ENCODE measurements at regions not wholly inside any gene's neighbourhood (a gene's known extent, or its start where the extent isn't known, plus 50 kb on each side); places are given as distances from the start of the nearest gene placed in this dataset.

DNA sequence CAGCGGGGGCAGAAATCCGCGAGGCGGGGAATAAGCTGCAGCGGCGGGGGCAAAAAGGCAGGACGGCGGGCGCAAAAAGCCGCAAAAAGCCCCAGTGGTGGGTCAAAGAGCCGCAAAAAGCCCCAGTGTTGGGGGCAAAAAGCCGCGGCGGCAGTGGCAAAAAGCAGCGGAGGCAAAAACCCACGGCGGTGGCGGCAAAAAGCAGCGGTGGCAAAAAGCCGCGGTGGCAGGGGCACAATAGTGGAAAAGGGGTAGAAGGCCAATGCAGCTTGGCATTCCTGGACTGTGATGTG lies 525.3 kb downstream of the ZNF33B start:
- DNase-seq (no peak), ATAC-seq (ENCODE audit: insufficient read depth, low read depth) (no peak)
- H2AFZ ChIP-seq (ENCODE audit: low read depth, low read length) = no peak overlapping the region
- no peaks in the 10 kb centered on the region for H3K27me3 ChIP-seq (ENCODE audit: insufficient read depth, low read length, poor library complexity)
- H3K36me3 ChIP-seq (ENCODE audit: insufficient read depth, low read length) = no peaks in the 10 kb centered on the region
- no peak overlapping the region for H3K9ac ChIP-seq (ENCODE audit: low read depth, low read length)
- no peaks in the 10 kb centered on the region for H3K9me3 ChIP-seq (ENCODE audit: insufficient read depth, low read length, severe bottlenecking)
- H3K79me2 ChIP-seq (ENCODE audit: insufficient read depth, low read length) = no peaks in the 10 kb centered on the region
- TF ChIP-seq, protein P1, sequence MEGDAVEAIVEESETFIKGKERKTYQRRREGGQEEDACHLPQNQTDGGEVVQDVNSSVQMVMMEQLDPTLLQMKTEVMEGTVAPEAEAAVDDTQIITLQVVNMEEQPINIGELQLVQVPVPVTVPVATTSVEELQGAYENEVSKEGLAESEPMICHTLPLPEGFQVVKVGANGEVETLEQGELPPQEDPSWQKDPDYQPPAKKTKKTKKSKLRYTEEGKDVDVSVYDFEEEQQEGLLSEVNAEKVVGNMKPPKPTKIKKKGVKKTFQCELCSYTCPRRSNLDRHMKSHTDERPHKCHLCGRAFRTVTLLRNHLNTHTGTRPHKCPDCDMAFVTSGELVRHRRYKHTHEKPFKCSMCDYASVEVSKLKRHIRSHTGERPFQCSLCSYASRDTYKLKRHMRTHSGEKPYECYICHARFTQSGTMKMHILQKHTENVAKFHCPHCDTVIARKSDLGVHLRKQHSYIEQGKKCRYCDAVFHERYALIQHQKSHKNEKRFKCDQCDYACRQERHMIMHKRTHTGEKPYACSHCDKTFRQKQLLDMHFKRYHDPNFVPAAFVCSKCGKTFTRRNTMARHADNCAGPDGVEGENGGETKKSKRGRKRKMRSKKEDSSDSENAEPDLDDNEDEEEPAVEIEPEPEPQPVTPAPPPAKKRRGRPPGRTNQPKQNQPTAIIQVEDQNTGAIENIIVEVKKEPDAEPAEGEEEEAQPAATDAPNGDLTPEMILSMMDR (IDR thresholded peaks at IDR 0.05; ENCODE audit: borderline replicate concordance, extremely low read depth, low read length, poor library complexity, severe bottlenecking) = no peak
- no peak overlapping the region for H3K27ac ChIP-seq (ENCODE audit: low read length)
- no peaks in the 10 kb centered on the region for H4K20me1 ChIP-seq (ENCODE audit: insufficient read depth, low read length)
- H3K4me2 ChIP-seq (ENCODE audit: insufficient read depth, low read length) = no peak overlapping the region
- H3K4me3 ChIP-seq (ENCODE audit: low read depth in 1 of 2, low read length in 2 of 2) = no peak overlapping the region
- H3K4me1 ChIP-seq (ENCODE audit: insufficient read depth, low read length) = no peaks in the 10 kb centered on the region

DNA sequence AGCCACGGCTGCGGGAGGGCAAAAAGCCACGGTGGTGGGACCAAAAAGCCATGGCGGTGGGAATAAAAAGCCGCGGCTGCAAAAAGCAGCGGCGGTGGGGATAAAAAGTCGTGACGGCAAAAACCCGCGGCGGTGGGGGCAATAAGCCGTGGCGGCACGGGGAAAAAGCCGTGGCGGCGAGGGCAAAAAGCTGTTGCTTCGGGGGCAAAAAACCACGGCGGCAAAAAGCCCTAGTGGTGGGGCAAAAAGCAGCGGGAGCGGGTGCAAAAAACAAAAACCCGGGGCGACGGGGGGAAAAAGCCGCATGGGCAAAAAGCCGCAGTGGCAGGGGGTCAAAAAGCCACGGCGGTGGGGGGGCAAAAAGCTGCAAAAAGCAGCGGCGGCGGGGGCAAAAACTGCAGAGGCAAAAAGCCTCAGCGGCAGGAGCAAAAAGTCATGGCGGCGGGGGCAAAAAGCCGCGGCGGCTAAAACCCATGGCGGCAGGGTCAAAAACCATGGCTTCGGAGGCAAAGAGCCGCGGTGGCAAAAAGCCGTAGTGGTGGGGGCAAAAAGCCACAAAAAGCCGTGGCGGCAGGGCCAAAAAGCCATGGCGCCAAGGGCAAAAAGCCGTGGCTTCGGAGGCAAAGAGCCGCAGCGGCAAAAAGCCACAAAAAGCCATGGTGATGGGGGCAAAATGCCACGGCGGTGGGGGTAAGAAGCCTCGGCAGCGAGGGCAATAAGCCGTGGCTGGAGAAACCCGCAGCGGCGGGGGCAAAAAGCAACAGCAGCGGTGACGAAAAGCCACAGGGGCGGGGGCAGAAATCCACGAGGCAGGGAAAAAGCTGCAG lies 525.8 kb downstream of the ZNF33B start:
- no peaks in the 10 kb centered on the region for H4K20me1 ChIP-seq (ENCODE audit: insufficient read depth, low read length)
- H3K79me2 ChIP-seq (ENCODE audit: insufficient read depth, low read length) = no peaks in the 10 kb centered on the region
- H3K27me3 ChIP-seq (ENCODE audit: insufficient read depth, low read length, poor library complexity) = no peaks in the 10 kb centered on the region
- H3K9me3 ChIP-seq (ENCODE audit: insufficient read depth, low read length, severe bottlenecking) = no peaks in the 10 kb centered on the region
- DNase-seq = no peak
- H3K9ac ChIP-seq (ENCODE audit: low read depth, low read length) = no peak overlapping the region
- no peak overlapping the region for H3K27ac ChIP-seq (ENCODE audit: low read length)
- H3K4me3 ChIP-seq (ENCODE audit: low read depth in 1 of 2, low read length in 2 of 2) = no peak overlapping the region
- no peak overlapping the region for H3K4me2 ChIP-seq (ENCODE audit: insufficient read depth, low read length)
- H3K36me3 ChIP-seq (ENCODE audit: insufficient read depth, low read length) = no peaks in the 10 kb centered on the region
- no peak for ATAC-seq (ENCODE audit: insufficient read depth, low read depth)
- H2AFZ ChIP-seq (ENCODE audit: low read depth, low read length) = no peak overlapping the region
- no peaks in the 10 kb centered on the region for H3K4me1 ChIP-seq (ENCODE audit: insufficient read depth, low read length)
- no peak for TF ChIP-seq EZH2 (IDR thresholded peaks at IDR 0.05; ENCODE audit: borderline replicate concordance, low read depth, low read length, severe bottlenecking)
- TF ChIP-seq, protein P1 (IDR thresholded peaks at IDR 0.05; ENCODE audit: borderline replicate concordance, extremely low read depth, low read length, poor library complexity, severe bottlenecking) = no peak

DNA sequence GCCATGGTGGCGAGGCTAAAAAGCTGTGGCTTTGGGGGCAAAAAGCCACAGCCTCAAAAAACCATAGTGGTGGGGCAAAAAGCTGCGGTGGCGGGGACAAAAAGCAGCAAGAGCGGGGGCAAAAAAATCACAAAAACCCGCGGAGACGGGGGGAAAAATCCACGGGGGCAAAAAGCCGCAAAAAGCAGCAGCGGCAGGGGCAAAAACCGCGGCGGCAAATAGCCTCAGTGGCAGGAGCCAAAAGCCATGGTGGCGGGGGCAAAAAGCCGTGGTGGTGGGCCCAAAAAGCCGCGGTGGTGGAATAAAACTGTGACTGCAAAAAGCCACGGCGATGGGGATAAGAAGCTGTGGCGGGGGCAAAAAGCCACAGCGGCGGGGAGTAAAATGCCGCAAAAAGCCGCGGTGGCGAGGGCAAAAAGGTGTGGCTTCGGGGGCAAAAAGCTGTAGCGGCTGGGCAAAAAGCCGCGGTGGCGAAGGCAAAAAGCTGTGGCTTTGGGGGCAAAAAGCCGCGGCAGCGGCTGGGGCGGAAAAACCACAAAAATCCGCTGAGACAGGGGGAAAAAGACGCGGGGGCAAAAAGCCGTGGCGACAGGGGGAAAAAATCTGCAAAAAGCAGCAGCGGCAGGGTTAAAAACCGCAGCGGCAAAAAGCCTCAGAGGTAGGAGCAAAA lies 526.6 kb downstream of the ZNF33B start:
- DNase-seq (no peak), ATAC-seq (ENCODE audit: insufficient read depth, low read depth) (no peak)
- no peaks in the 10 kb centered on the region for H3K36me3 ChIP-seq (ENCODE audit: insufficient read depth, low read length)
- H3K9me3 ChIP-seq (ENCODE audit: insufficient read depth, low read length, severe bottlenecking) = no peaks in the 10 kb centered on the region
- no peaks in the 10 kb centered on the region for H4K20me1 ChIP-seq (ENCODE audit: insufficient read depth, low read length)
- no peaks in the 10 kb centered on the region for H3K79me2 ChIP-seq (ENCODE audit: insufficient read depth, low read length)
- H3K27ac ChIP-seq (ENCODE audit: low read length) = no peak overlapping the region
- no peaks in the 10 kb centered on the region for H3K4me1 ChIP-seq (ENCODE audit: insufficient read depth, low read length)
- H3K4me2 ChIP-seq (ENCODE audit: insufficient read depth, low read length) = no peak overlapping the region
- H3K4me3 ChIP-seq (ENCODE audit: low read depth in 1 of 2, low read length in 2 of 2) = no peak overlapping the region
- no peak overlapping the region for H2AFZ ChIP-seq (ENCODE audit: low read depth, low read length)
- no peak overlapping the region for H3K9ac ChIP-seq (ENCODE audit: low read depth, low read length)
- TF ChIP-seq EZH2 (IDR thresholded peaks at IDR 0.05; ENCODE audit: borderline replicate concordance, low read depth, low read length, severe bottlenecking) = no peak
- TF ChIP-seq, protein P1 (IDR thresholded peaks at IDR 0.05; ENCODE audit: borderline replicate concordance, extremely low read depth, low read length, poor library complexity, severe bottlenecking) = no peak
- no peaks in the 10 kb centered on the region for H3K27me3 ChIP-seq (ENCODE audit: insufficient read depth, low read length, poor library complexity)

Data from DND-41 (cell line).